ENCODE measurements at regions not wholly inside any gene's neighbourhood (a gene's known extent, or its start where the extent isn't known, plus 50 kb on each side); places are given as distances from the start of the nearest gene placed in this dataset.

- Histone ChIP-seq H3K9me3 (ENCODE audit: control insufficient read depth, low read depth, low read length) (no peaks in the 10 kb centered on the region), H4K20me1 (ENCODE audit: control insufficient read depth, insufficient read depth, insufficient read length) (no peaks in the 10 kb centered on the region), H2BK5ac (ENCODE audit: insufficient read length, low read length) (no peak overlapping the region), H3K4me1 (ENCODE audit: insufficient read depth, low read length) (no peaks in the 10 kb centered on the region; the same call in 1 of the 2 replicates), H3K79me2 (ENCODE audit: insufficient read depth, low read length) (no peaks in the 10 kb centered on the region), H3K79me1 (ENCODE audit: insufficient read depth, low read depth, low read length, poor library complexity, severe bottlenecking) (no peaks in the 10 kb centered on the region), H2AFZ (ENCODE audit: low read length) (no peak overlapping the region), H3K4ac (ENCODE audit: low read depth, low read length) (no peak overlapping the region), H3K4me2 (ENCODE audit: insufficient read depth, insufficient read length, low read length) (no peak overlapping the region), H3K18ac (ENCODE audit: insufficient read length, low read depth, low read length) (no peak overlapping the region), H2BK120ac (ENCODE audit: low read depth, low read length, poor library complexity, severe bottlenecking) (no peak overlapping the region), H4K8ac (replicated peaks; ENCODE audit: insufficient read length, low read depth, low read length) (no peak overlapping the region), H4K5ac (ENCODE audit: insufficient read length, low read depth, low read length) (no peak overlapping the region), H2AK5ac (ENCODE audit: insufficient read length, low read length) (no peak overlapping the region), H3T11ph (ENCODE audit: low read length) (no peak overlapping the region), H3K23ac (ENCODE audit: insufficient read length, low read depth, low read length) (no peak overlapping the region), H3K27ac (ENCODE audit: insufficient read length, low read depth, low read length) (no peak overlapping the region), H2BK12ac (ENCODE audit: insufficient read length, low read depth, low read length) (no peak overlapping the region), H3K27me3 (ENCODE audit: insufficient read depth, low read length) (no peaks in the 10 kb centered on the region), H3K56ac (ENCODE audit: insufficient read length, low read depth, low read length) (no peak overlapping the region), H2BK15ac (ENCODE audit: low read depth, low read length) (no peak overlapping the region), H3K9ac (ENCODE audit: extremely low read depth, insufficient read length, low read length) (no peak overlapping the region), H3K23me2 (ENCODE audit: insufficient read length, low read depth, low read length, poor library complexity, severe bottlenecking) (no peaks in the 10 kb centered on the region), H4K91ac (ENCODE audit: insufficient read length, low read depth, low read length) (no peak overlapping the region), H3K14ac (ENCODE audit: insufficient read depth, low read length) (no peak overlapping the region), H2BK20ac (ENCODE audit: low read depth, low read length, poor library complexity, severe bottlenecking) (no peak overlapping the region)
- no peak overlapping the region; a peak in 1 of 7 replicates for H3K27ac Mint-ChIP-seq
- peaks cover 7% of the 10 kb centered on the region for H3K27me3 Mint-ChIP-seq (ENCODE audit: low read depth)
- TF ChIP-seq CTCF (conservative IDR thresholded peaks at IDR 0.05) = no peak
- no CpG with 5 or more reads among the region's 6 CpGs for WGBS (ENCODE audit: extremely low coverage, insufficient read length, low lambda C conversion rate)
- no peak for DNase-seq
- peaks cover 6 to 10% of the 10 kb centered on the region in 2 experiments for H3K4me1 Mint-ChIP-seq
- H3K9me3 Mint-ChIP-seq = peaks cover 15% of the 10 kb centered on the region in 2 experiments
- peaks cover 8 to 19% (median 9%) of the 10 kb centered on the region in 3 experiments for H3K36me3 Mint-ChIP-seq (ENCODE audit: insufficient read depth in 1 of 3, low read depth in 3 of 3)
- H3K4me3 Mint-ChIP-seq = no peak overlapping the region
Measured at GRCh38 chr17:5788266-5788900, 204.1 kb upstream of the NLRP1 start.
